ENCODE measurements at regions not wholly inside any gene's neighbourhood (a gene's known extent, or its start where the extent isn't known, plus 50 kb on each side); places are given as distances from the start of the nearest gene placed in this dataset.

DNA sequence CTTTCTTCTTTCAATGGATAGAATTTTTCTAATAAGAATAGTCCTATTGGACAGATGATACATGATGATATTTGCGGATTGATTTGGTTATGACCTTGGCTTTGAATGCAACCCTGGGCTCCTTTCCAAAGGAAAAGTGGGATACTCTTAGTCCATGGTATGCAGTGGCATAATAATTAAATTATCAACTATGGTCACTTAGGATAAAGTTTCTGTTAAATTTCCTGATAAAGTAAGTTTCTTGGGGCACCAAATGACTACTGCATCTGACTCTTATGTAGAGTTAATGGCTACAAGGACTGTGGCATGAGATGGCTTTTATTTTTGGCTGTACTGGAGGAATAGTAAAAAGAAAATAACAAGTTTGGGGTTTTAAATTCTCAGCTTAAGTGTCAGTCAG lies 126.7 kb downstream of the QPCT start:
- no peak overlapping the region for H3K4me3 ChIP-seq
- TF ChIP-seq ZEB2 (IDR thresholded peaks at IDR 0.05) (no peak), HNRNPLL (IDR thresholded peaks at IDR 0.05; ENCODE audit: low read depth, low read length, poor library complexity, severe bottlenecking) (no peak), SPI1 (IDR thresholded peaks at IDR 0.05; ENCODE audit: borderline replicate concordance, low read depth, low read length) (no peak), LEF1 (IDR thresholded peaks at IDR 0.05) (no peak), ZFP36 (IDR thresholded peaks at IDR 0.05; ENCODE audit: low read depth, low read length, partially characterized antibody) (no peak), CTBP1 (IDR thresholded peaks at IDR 0.05; ENCODE audit: borderline replicate concordance) (no peak), SMARCE1 (IDR thresholded peaks at IDR 0.05) (no peak), ZNF696 (CRISPR knock-in tag; conservative IDR thresholded peaks at IDR 0.05) (no peak), NONO (IDR thresholded peaks at IDR 0.05; ENCODE audit: low read depth in 2 of 2, low read length in 1 of 2) (no peak), ZBTB2 (IDR thresholded peaks at IDR 0.05) (no peak), ZNF766 (CRISPR knock-in tag; conservative IDR thresholded peaks at IDR 0.05) (no peak)
- intact Hi-C loops (cut with micrococcal nuclease), result no loop called here
- H3K4me2 ChIP-seq (ENCODE audit: insufficient read depth, low read length), result no peak overlapping the region
- no peaks in the 10 kb centered on the region for H3K9me3 ChIP-seq (replicated peaks; ENCODE audit: control insufficient read depth, insufficient read depth, low read depth, low read length)
- no peak overlapping the region for H2AFZ ChIP-seq (ENCODE audit: low read depth, low read length)
- no peaks in the 10 kb centered on the region for H3K9me1 ChIP-seq (ENCODE audit: control insufficient read depth, insufficient read depth, low read length)
- in situ Hi-C loops (cut with MboI), result no loop called here
- FAIRE-seq, result no peak
- no TSS peak for BruUV-seq (replicated peaks)
- ChIA-PET POLR2A (no interaction called here), CTCF (ENCODE audit: low intra/inter-chr PET ratio) (no interaction called here)
- H3K27ac ChIP-seq (ENCODE audit: extremely low read depth, low read depth, low read length), result no peak overlapping the region
- ATAC-seq, result no peak
- H3K9ac ChIP-seq (ENCODE audit: insufficient read depth in 1 of 2, low read depth in 2 of 2, low read length in 2 of 2), result no peak overlapping the region
- WGBS (ENCODE audit: insufficient coverage, low coverage, missing lambda C conversion rate), result 0% methylated on average over 1 of the region's 1 CpG
- H3K36me3 ChIP-seq (ENCODE audit: control insufficient read depth, insufficient read depth, low read length), result no peaks in the 10 kb centered on the region
- peaks cover 0 to 3% of the 10 kb centered on the region in 2 experiments; a peak in 1 of 5 replicates for H3K27me3 ChIP-seq (ENCODE audit: control insufficient read depth in 2 of 2, insufficient read depth in 2 of 2, low read length in 2 of 2)
- H3K79me2 ChIP-seq (ENCODE audit: control insufficient read depth, insufficient read depth, low read length), result no peaks in the 10 kb centered on the region
- no peaks in the 10 kb centered on the region for H4K20me1 ChIP-seq (replicated peaks; ENCODE audit: control insufficient read depth, insufficient read depth, low read length)
- DNase-seq (ENCODE audit: extremely low read depth in 1 of 4, low spot score in 3 of 4), result no peak
- H3K4me1 ChIP-seq (replicated peaks in 1 of 2; ENCODE audit: control insufficient read depth in 2 of 2, insufficient read depth in 2 of 2, low read length in 2 of 2), result no peaks in the 10 kb centered on the region

Data from K562 (cell line).